Astrocyte (in vitro differentiated cells and primary cell): ENCODE measurements at regions not wholly inside any gene's neighbourhood (a gene's known extent, or its start where the extent isn't known, plus 50 kb on each side); places are given as distances from the start of the nearest gene placed in this dataset.
A peak's percentile ranks its signal among the peaks of the same experiment; 100 is the strongest.

Source experiments
- DNase-seq: peaks from one replicate; pipeline ENCODE4 v3.0.0-alpha.2; 2010; ENCODE audit warnings: low read depth
- FAIRE-seq: peaks from 2 replicates; lab custom pipeline; 2011; peaks lifted over from hg19 to GRCh38; lab: Jason Lieb, UNC
- H2AFZ ChIP-seq: 2 replicates; pipeline ENCODE4 v1.6.0; 2012; ENCODE audit warnings: low read depth, low read length, inconsistent platforms
- H3K27ac ChIP-seq: 2 replicates; pipeline ENCODE4 v1.5.1; 2011; ENCODE audit warnings: low read depth, low read length, inconsistent platforms
- H3K27me3 ChIP-seq: 2 replicates; pipeline ENCODE4 v1.6.0; 2011; ENCODE audit warnings: low read length, inconsistent platforms; ENCODE audit not compliant: insufficient read depth
- H3K36me3 ChIP-seq: 2 replicates; pipeline ENCODE4 v1.5.1; 2011; ENCODE audit warnings: low read length, inconsistent platforms; ENCODE audit not compliant: insufficient read depth
- H3K4me1 ChIP-seq: 2 replicates; pipeline ENCODE4 v1.5.1; 2011; ENCODE audit warnings: low read length, inconsistent platforms; ENCODE audit not compliant: insufficient read depth
- H3K4me2 ChIP-seq: 2 replicates; pipeline ENCODE4 v1.6.0; 2012; ENCODE audit warnings: low read length, inconsistent platforms
- H3K4me3 ChIP-seq: 2 replicates; pipeline ENCODE4 v1.5.1; 2011; ENCODE audit warnings: low read depth, mild to moderate bottlenecking, low read length, inconsistent platforms; ENCODE audit not compliant: insufficient read depth
- H3K79me2 ChIP-seq: 2 replicates; pipeline ENCODE4 v1.6.0; 2012; ENCODE audit warnings: mild to moderate bottlenecking, low read length, inconsistent platforms; ENCODE audit not compliant: insufficient read depth
- H3K9ac ChIP-seq: 2 replicates; pipeline ENCODE4 v1.6.0; 2012; ENCODE audit warnings: mild to moderate bottlenecking, low read length, inconsistent platforms
- H3K9me3 ChIP-seq: 2 replicates; pipeline ENCODE4 v1.5.1; 2012; ENCODE audit warnings: low read depth, mild to moderate bottlenecking, low read length, inconsistent platforms; ENCODE audit not compliant: insufficient read depth
- H4K20me1 ChIP-seq: 2 replicates; pipeline ENCODE4 v1.6.0; 2012; ENCODE audit warnings: low read length, inconsistent platforms; ENCODE audit not compliant: insufficient read depth
- H3K27ac Mint-ChIP-seq: one replicate; pipeline ENCODE4 v1.8.0; 2021; ENCODE audit warnings: mild to moderate bottlenecking, mixed read lengths; ENCODE audit not compliant: unreplicated experiment
- H3K27me3 Mint-ChIP-seq: one replicate; pipeline ENCODE4 v1.8.0; 2021; ENCODE audit warnings: low read depth, mixed read lengths; ENCODE audit not compliant: unreplicated experiment
- H3K36me3 Mint-ChIP-seq: one replicate; pipeline ENCODE4 v1.8.0; 2021; ENCODE audit warnings: low read depth, mixed read lengths; ENCODE audit not compliant: unreplicated experiment
- H3K4me1 Mint-ChIP-seq: one replicate; pipeline ENCODE4 v1.8.0; 2021; ENCODE audit warnings: low read depth, mixed read lengths; ENCODE audit not compliant: unreplicated experiment
- H3K4me3 Mint-ChIP-seq: one replicate; pipeline ENCODE4 v1.8.0; 2021; ENCODE audit warnings: mild to moderate bottlenecking, moderate library complexity, mixed read lengths; ENCODE audit not compliant: unreplicated experiment
- H3K9me3 Mint-ChIP-seq: one replicate; pipeline ENCODE4 v1.8.0; 2021; ENCODE audit warnings: mild to moderate bottlenecking, mixed read lengths; ENCODE audit not compliant: unreplicated experiment
- EZH2 ChIP-seq: IDR thresholded peaks from 2 replicates; pipeline ENCODE4 v1.6.1; 2012; ENCODE audit warnings: mild to moderate bottlenecking, low read length, inconsistent platforms; ENCODE audit not compliant: insufficient read depth
- TF ChIP-seq, protein P1 (sequence below): IDR thresholded peaks from 2 replicates; pipeline ENCODE4 v1.5.1; 2011; ENCODE audit warnings: low read depth, mild to moderate bottlenecking, inconsistent platforms, low read length, moderate library complexity; ENCODE audit not compliant: insufficient read depth

GRCh38 chr10:61031341-61031740 lies 87.4 kb upstream of the RHOBTB1 start:
- DNase-seq (no peak), FAIRE-seq (no peak)
- H4K20me1 ChIP-seq = no peaks in the 10 kb centered on the region
- Mint-ChIP-seq H3K4me1 (peaks cover 35% of the 10 kb centered on the region), H3K4me3 (no peak overlapping the region), H3K9me3 (peaks cover 2% of the 10 kb centered on the region), H3K36me3 (no peaks in the 10 kb centered on the region), H3K27me3 (peaks cover 1% of the 10 kb centered on the region), H3K27ac (no peak overlapping the region)
- no peaks in the 10 kb centered on the region for H3K9me3 ChIP-seq
- TF ChIP-seq EZH2 = no peak
- TF ChIP-seq, protein P1, sequence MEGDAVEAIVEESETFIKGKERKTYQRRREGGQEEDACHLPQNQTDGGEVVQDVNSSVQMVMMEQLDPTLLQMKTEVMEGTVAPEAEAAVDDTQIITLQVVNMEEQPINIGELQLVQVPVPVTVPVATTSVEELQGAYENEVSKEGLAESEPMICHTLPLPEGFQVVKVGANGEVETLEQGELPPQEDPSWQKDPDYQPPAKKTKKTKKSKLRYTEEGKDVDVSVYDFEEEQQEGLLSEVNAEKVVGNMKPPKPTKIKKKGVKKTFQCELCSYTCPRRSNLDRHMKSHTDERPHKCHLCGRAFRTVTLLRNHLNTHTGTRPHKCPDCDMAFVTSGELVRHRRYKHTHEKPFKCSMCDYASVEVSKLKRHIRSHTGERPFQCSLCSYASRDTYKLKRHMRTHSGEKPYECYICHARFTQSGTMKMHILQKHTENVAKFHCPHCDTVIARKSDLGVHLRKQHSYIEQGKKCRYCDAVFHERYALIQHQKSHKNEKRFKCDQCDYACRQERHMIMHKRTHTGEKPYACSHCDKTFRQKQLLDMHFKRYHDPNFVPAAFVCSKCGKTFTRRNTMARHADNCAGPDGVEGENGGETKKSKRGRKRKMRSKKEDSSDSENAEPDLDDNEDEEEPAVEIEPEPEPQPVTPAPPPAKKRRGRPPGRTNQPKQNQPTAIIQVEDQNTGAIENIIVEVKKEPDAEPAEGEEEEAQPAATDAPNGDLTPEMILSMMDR = no peak
- H3K4me3 ChIP-seq = no peak overlapping the region
- no peak overlapping the region for H3K4me2 ChIP-seq
- H3K27me3 ChIP-seq = no peaks in the 10 kb centered on the region
- H3K27ac ChIP-seq = no peak overlapping the region
- H3K36me3 ChIP-seq = no peaks in the 10 kb centered on the region
- H3K79me2 ChIP-seq = no peaks in the 10 kb centered on the region
- H3K9ac ChIP-seq = no peak overlapping the region
- H2AFZ ChIP-seq = no peak overlapping the region
- peaks cover 19% of the 10 kb centered on the region for H3K4me1 ChIP-seq

DNA sequence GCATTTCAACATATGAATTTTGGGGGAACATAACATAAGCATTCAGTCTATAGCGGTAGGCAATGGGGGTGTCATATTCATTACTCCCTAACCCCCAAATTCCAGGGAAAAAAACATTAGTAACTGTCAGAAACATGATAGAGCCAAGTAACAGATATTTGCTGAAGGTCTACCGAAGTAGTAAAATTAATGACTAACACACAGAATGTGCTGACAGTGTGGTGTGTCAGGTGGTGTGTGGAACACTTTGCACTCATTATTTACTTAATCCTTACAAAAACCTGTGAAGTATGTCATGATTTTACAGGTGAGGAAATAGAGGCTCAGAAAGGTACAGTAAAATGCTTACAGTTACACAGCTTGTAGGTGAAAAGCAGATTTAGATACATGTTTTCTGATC lies 85.4 kb upstream of the RHOBTB1 start:
- Mint-ChIP-seq H3K27me3 (no peaks in the 10 kb centered on the region), H3K4me3 (no peak overlapping the region), H3K27ac (peak overlapping the region; percentile 92), H3K9me3 (no peaks in the 10 kb centered on the region), H3K4me1 (peaks cover 35% of the 10 kb centered on the region), H3K36me3 (no peaks in the 10 kb centered on the region)
- no peaks in the 10 kb centered on the region for H3K79me2 ChIP-seq
- H3K9ac ChIP-seq = peak overlapping the region; percentile 68
- H3K4me2 ChIP-seq = peak overlapping the region; percentile 71
- FAIRE-seq = no peak
- no peaks in the 10 kb centered on the region for H4K20me1 ChIP-seq
- TF ChIP-seq, protein P1 = no peak
- TF ChIP-seq EZH2 = no peak
- no peaks in the 10 kb centered on the region for H3K9me3 ChIP-seq
- no peak for DNase-seq
- H3K4me3 ChIP-seq = no peak overlapping the region
- H3K36me3 ChIP-seq = no peaks in the 10 kb centered on the region
- peaks cover 19% of the 10 kb centered on the region for H3K4me1 ChIP-seq
- H3K27ac ChIP-seq = peak overlapping the region; percentile 89
- H2AFZ ChIP-seq = no peak overlapping the region
- no peaks in the 10 kb centered on the region for H3K27me3 ChIP-seq

DNA sequence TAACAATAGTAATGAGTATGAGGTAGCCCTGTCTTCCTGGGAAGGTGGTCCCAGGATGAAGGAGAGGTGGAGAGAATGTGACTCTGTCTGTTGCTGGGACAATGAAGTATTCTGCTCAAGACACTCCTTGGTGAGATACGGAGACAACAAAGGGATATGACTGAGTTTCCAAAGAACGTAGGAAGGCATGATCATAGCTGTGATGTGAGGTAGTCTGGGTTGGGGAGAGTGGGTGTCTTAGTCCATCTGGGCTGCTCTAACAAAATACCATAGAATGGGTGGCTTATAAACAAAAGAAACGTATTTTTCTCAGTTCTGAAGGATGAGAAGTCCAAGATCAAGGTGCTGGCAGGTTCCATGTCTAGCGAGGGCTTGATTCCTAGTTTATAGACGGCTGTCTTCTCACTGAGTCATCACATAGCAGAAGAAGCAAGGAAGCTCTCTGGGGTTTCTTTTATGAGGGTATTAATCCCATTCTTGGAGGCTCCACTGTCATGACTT lies 84.9 kb upstream of the RHOBTB1 start:
- Histone ChIP-seq H4K20me1 (no peaks in the 10 kb centered on the region), H3K4me2 (peak overlapping the region; percentile 71), H3K9me3 (no peaks in the 10 kb centered on the region), H3K4me1 (peaks cover 19% of the 10 kb centered on the region), H3K4me3 (peak overlapping the region; percentile 3), H2AFZ (peak overlapping the region; percentile 57), H3K27ac (peak overlapping the region; percentile 89), H3K36me3 (no peaks in the 10 kb centered on the region), H3K79me2 (no peaks in the 10 kb centered on the region), H3K9ac (peak overlapping the region; percentile 68), H3K27me3 (no peaks in the 10 kb centered on the region)
- Mint-ChIP-seq H3K4me3 (no peak overlapping the region), H3K4me1 (peaks cover 35% of the 10 kb centered on the region), H3K9me3 (no peaks in the 10 kb centered on the region), H3K27me3 (no peaks in the 10 kb centered on the region), H3K27ac (peak overlapping the region; percentile 92), H3K36me3 (no peaks in the 10 kb centered on the region)
- FAIRE-seq (peak; percentile 95), DNase-seq (no peak)
- TF ChIP-seq EZH2 = no peak
- TF ChIP-seq, protein P1 = no peak
